ENCODE measurements at regions not wholly inside any gene's neighbourhood (a gene's known extent, or its start where the extent isn't known, plus 50 kb on each side); places are given as distances from the start of the nearest gene placed in this dataset.

DNA sequence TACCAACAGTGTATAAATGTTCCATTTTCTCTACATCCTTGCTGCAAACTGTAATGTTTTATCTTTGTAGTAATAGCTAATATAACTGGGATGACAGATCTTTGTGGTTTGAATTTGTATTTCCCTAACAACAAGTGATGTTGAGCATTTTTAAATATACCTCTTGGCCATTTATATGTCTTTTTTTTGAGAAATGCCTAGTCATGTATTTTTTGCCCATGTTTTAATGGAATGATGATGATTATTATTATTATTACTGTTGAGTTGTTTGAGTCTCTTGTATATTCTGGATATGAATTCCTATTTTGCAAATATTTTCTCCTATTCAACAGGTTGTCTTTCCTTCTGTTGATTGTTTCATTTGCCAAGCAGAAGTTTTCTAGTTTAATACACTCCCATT is 654.9 kb downstream of the ZPLD1 start:
- no peak for TF ChIP-seq POLR2A (IDR thresholded peaks at IDR 0.05)
- TF ChIP-seq, protein P1, sequence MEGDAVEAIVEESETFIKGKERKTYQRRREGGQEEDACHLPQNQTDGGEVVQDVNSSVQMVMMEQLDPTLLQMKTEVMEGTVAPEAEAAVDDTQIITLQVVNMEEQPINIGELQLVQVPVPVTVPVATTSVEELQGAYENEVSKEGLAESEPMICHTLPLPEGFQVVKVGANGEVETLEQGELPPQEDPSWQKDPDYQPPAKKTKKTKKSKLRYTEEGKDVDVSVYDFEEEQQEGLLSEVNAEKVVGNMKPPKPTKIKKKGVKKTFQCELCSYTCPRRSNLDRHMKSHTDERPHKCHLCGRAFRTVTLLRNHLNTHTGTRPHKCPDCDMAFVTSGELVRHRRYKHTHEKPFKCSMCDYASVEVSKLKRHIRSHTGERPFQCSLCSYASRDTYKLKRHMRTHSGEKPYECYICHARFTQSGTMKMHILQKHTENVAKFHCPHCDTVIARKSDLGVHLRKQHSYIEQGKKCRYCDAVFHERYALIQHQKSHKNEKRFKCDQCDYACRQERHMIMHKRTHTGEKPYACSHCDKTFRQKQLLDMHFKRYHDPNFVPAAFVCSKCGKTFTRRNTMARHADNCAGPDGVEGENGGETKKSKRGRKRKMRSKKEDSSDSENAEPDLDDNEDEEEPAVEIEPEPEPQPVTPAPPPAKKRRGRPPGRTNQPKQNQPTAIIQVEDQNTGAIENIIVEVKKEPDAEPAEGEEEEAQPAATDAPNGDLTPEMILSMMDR (IDR thresholded peaks at IDR 0.05) = no peak
